D341Med (cell line): ENCODE measurements at regions not wholly inside any gene's neighbourhood (a gene's known extent, or its start where the extent isn't known, plus 50 kb on each side); places are given as distances from the start of the nearest gene placed in this dataset.
A peak's percentile ranks its signal among the peaks of the same experiment; 100 is the strongest.

Experiments
- DNase-seq: peaks from one replicate; pipeline ENCODE4 v3.0.0; 2012; ENCODE audit warnings: low spot score

DNA sequence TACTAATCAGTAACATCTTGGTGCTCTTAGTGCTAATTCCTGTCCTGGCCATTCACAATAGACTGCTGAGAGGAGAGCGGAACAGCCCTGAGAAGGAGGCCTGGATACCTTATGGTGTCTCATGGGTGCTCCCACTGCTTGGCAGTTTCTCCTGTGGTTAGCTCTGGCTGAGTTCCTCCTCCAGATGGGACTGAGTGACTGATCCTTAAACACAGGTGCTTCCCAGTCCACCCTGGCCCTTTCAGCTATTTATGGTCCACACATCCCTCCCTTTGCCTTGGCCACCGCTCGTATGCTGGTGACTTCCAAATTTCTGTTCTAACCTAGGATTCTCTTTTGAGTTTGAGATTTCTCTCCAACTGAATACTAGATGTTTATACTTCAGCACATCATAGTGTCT, 157.0 kb upstream of the CACNA1E start:
- DNase-seq: no peak

DNA sequence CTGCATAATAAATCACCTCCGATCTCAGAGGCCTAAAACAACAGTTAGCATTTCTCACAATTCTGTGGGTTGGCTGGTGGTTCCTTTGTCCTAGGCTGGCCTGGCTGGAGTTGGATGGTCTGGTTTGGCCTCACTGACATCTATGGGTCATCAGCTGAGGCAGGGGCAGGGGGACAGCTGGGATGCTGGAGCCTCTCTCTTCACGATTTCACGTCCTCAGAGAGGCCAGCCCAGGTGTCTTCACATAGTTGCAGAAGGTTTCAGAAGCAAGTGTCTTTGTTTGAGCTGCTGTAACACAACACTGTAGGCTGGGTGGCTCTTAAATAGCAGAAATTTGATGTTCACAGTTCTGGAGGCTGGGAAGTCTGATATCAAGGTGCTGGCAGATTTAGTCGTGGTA, 155.5 kb upstream of the CACNA1E start:
- DNase-seq: no peak

DNA sequence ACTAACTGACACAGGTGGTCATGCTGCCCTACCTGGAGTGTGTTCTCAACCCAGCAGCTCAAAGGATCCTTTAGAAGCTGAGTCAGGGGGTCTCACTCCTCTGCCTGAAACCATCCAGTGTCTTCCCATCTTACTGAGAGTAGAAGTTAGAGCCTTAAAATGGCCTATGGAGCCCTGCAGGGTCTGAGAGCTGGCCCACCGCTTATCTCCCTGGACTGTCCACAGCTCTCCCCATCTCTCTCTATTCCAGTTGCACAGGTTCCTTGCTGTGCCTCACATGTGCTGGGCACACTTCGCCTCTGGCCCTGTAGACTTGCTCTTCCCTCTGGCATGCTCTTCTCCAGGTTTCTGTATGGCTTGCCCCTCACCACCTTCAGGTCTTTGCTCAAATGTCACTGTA, 148.6 kb upstream of the CACNA1E start:
- DNase-seq: no peak

DNA sequence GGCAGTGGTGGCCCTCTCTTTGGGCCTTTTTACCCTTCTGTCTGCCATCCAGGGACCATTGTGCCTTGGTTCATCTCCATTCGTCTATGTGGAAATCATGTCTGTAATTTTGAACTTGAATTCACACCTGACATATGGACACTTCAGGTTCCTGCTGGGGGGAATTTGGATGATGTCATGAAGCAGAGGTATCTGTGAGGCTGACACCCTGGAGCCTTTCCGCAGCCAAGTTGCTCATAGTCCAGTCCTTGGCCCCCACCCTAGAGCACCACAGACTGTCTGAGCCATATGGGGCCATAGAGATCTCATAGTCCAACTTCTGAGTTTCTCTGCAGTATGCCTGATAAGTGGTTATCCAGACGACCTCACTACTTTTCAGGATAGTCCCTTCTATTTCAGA, 147.7 kb upstream of the CACNA1E start:
- no peak for DNase-seq

DNA sequence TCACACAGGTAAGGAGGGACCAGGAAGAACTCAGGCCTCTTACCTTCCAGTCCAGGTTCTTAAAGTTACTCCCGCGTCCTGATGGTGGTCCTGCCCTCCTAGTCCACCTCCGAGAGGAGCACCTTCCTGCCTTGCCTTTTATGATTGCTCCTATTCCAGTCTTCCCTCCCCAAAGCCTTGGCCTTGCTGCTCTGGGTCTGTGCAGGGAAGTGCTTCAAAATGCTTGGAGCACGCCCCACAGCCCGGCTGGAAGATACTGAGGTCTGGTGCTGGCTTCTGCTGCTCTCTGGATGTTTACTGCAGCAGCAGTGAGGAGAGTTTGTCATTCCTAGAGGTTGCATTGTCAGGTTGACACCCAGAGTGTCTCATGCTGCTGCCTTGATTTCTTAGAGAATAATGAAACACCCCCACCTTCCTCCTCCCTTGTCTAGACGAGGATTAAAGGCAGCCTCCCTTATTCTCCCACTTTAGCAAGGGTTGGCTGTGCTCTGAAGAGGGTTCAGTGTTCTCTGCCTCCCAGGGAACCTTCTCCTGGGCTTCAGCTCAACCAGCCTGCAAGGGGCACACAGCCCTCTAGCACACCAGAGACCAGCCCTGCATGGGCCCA, 142.2 kb upstream of the CACNA1E start:
- peak; percentile 48 for DNase-seq

DNA sequence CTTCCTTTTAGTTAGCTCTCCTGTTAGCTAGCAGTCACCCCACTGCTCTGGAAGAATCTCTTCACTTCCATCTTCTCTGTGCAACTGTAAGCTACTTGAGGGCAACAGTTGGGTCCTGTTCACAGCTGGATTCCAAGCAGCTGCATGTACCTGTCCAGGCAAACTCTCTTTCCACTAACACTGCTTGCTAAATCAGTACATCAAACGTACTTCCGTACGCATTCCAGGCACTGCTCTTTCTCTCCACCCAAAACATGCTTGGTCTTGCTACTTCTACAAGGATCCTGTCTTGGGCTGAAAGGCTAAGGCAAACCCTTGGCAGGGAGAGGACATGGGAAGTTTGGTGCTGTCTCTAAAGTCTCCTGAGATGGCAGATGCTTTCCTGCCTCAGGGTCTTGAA, 139.2 kb upstream of the CACNA1E start:
- DNase-seq: no peak

DNA sequence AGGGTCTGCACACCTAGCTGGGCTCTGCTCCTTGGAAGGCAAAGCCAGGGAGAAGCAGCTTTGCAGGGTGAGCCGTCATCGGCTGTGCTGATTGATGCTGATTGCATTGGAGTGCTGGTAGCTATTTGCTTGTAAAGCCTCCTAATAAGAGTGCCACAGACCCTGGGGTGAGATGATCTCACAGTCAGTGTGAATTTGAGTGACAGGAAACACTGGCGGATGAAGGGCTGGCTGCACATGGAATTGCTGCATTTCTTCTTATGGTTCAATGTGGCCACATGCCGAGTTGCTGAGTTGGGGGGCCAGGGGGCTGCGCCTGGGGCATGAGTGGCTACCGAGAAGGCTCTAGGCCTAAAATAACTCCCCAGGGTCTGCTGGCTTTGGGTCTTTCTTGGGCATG, 138.2 kb upstream of the CACNA1E start:
- DNase-seq: no peak

DNA sequence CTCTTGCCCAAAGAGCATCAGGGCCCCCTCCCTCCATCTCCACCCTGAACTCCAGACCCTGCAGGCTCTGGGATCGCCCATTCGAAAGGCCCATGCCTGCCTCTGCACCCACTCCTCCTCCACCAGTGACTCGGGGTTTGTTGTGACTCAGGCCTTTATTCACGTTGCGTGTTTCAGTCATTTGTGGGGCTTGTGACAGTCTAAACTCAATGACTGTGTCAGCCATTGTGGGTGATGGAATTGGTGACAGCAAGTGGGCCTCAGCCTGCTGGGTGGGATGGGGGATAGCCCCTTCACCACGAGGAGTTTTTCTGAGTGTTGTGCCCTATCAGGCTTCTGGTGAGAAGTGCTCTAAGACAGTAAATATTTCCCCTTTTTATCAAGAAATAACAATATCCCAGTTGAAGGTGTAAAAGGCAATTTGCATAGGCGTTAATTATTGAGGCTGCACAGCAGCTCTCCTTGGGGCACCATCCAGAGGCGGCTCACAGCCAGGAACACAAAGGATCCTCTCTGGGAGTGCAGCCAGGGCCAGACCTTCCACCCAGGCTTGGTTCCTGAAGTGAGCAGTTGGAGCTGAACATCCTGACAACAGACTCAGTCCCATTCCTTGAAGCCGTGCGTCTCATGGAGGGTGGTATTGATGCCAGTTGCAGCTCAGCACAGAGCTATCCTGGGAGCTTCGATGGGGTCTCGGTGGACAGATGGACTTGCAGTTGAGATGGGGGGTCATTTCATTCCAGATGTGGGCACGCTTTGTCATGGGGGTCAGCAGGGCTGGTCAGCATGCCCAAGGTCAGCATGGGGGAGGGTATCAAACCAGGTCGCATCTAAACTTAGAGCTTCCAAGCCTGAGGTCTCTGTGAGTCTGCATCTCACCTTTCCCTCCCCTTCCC, 135.6 kb upstream of the CACNA1E start:
- no peak for DNase-seq

DNA sequence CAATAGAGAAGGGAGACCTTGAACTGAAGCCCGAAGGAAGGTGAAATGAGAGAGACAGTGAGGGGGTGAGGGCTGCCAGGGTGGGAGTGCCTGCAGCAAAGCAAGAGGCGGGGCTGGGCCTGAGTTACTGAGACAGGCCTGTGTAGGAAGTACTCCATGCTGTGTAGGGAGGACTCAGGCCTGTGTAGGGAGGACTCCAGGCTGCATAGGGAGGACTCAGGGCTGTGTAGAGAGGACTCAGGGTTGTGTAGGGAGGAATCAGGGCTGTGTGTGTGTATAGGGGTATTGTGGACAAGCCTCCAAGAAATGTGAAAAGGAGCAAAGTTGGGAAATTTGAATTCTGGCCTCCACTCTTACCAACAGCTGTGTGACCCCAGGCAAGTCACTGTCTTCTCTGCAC, 133.8 kb upstream of the CACNA1E start:
- no peak for DNase-seq

DNA sequence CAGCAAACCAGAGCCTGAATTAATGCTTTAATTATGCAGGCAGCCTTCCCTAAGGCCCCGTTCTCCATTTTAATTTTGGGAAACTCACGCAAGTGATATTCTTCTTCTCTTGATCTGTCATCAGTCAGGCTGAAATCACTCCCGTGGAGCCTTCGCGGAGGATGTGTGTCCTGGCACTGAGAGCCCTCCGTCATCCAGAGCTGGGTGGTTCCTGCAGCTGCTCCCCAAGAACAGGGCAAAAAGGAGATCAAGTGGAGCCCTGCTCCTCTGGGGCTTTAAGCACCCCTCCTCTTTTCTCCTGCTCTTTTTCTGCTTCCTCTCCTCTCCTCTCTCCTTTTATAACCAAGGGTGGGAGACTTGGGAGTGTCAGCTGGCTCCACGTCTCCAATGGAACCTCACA, 133.2 kb upstream of the CACNA1E start:
- no peak for DNase-seq

DNA sequence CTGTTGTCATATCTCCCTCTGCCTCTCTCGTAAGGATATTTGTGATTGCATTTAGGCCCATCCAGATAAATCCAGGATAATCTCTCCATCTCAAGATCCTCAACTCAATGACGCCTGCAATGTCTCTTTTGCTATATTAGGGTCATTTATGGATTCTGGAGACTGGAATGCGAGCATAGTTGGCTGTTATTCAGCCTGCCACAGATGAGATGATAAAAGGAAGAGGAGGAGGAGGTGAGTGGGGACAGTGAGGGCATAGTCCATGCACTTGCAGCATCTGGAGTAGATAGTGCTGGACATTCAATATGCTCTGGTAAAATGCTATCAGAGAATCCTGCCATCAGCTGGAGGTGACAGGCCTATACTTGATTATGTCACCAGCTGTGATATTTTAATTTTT, 131.6 kb upstream of the CACNA1E start:
- no peak for DNase-seq

DNA sequence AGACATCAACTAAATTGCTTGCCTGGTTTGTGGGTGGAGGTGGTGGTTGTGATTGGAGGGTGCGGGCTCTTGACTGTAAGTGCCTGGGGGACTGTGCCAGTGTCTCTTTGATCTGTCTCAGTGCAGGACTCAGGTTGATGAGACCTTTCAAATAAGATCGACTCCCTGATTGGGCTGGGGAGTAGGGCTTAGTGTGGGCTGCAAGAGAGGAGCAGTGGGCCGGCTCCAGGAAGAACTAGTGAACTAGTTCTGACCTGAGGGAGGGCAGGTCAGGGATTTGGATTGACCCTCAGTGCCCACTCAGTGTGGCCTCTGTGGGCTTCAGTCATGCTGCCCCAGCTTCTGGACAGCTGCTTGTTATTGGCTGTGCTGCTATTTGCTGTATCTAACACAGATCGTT, 130.6 kb upstream of the CACNA1E start:
- no peak for DNase-seq

DNA sequence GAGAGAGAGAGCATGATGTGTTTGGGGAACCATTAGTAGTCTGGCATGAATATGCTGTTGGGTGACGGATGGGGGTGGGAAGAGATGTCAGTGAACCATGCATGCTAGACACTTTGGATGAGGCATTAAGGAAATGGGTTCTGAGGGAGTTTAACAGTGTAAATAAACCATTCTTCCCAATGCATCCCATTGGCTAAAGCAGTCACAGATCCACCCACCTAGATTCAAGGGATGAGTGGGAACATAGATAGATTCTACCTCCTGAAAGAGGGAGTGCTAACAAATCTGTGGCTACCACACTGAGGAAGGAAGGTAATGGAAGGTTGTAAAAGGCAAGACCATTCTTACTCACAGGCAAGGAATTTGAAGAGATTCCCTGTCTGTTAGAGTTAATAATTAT, 129.8 kb upstream of the CACNA1E start:
- DNase-seq: no peak

DNA sequence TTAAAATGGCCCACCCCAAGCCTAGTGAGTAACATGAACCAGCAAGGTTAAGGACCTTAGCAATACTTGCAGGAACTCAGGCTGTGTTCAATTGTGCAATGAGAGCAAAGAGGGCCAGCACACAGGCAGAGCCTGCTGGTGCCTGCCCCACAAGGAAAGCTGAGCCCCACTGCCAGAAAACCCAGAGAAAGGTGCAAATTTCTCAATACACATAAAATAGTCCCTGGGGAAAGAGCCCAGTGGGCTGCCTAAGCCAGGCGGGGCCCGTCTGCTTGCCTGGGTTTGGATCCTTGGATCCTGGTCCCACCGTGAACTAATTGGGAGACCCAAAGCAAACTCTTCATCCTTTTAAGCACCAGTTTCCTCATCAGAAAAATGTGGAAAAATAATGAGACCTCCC, 128.5 kb upstream of the CACNA1E start:
- DNase-seq: peak; percentile 30

DNA sequence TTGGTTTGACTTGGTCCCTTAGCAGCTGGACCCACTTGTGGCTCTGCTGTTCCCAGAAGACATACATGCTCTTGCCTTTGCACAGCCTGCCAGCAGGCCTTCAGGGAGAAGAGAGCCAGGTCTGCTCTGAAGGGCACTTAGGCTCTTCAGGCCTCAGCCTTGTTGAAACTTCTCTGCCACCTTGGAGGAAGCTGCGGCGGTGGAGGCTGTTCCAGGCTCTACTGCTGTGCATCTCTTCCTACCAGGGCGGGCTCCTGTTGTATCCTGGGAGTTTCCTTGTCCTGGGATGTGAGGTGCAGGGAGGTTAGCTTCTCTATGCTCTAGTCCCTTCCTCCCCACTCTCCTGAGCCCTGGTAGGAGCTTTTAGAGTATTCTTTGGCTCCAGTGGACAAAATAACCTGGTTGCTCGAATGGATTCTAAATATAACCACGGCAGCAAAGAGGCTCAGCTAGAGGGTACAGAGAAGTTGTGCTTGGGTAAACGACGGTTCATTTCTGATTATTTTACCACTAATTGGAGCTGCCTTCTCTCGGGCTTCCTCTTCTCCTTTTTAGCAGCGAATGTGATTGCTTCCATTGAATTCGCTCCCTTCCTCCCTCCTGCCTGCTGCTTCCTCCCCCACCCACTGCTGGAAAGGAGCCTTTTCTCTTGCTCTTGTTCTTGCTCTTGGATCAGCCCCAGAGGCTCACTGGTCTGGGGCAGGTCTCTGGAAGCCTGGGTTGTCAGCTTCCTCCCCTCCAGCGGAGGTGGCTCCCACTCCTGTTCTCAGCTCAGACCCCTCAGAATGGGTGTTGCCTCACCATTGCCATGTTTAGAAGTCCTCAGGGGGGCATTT, 126.6 kb upstream of the CACNA1E start:
- peak; percentile 21 for DNase-seq

DNA sequence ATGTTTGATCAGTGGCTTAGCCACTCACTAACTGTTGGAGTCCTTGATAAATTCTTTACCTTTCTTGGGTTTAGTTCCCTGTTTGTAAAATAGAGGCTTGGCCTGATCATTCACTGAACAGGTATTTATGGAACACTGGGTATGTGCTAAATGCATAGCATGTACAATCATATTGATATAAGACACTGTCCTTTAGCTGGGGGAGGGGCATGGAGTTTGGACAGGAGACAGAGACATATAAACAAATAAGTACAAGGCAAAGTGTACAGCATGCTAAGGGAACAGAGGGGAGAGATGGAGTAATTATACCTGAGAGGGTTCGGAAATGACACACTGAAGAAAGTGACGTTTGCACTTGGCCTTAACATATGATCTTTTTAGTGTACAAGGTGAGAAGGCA, 124.3 kb upstream of the CACNA1E start:
- DNase-seq: no peak

DNA sequence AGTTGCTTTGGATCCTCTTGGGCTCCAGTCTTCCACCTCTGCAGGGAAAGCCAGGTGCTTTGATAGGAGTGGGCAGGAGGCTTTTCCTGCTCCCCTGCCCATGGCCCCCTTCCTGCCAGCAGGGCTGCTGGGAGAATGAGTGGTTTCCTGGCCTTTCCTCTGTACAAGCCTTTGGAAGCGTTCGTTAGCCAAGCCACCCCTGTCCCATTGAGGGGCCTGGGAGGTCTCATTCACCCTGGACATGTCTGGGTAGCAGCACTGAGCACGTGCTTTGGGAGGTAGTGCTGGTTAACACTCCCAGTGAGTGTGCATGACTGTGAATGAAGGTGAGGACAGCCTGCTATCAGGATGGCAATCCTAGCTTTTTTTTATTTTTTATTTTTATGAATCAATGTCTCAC, 118.5 kb upstream of the CACNA1E start:
- no peak for DNase-seq

DNA sequence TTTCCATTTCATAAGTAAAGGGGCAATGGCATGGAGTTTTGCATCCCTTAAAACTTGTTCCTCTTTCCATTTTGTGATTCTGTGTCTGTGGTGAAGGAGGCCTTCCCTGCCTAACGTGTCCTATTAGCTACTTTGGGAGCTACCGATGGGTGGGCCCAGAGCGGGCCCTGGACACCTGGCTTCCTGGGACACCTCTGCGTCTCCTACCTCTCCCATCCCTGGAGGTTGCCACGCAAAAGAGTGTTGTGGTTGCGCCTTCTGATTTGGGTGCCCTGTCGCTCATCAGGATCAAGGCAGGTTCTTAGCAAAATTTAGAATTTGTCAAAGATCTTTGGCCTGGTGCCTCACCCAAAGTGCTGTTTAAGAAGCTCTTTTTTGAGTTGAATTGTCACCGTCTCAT, 116.4 kb upstream of the CACNA1E start:
- no peak for DNase-seq

DNA sequence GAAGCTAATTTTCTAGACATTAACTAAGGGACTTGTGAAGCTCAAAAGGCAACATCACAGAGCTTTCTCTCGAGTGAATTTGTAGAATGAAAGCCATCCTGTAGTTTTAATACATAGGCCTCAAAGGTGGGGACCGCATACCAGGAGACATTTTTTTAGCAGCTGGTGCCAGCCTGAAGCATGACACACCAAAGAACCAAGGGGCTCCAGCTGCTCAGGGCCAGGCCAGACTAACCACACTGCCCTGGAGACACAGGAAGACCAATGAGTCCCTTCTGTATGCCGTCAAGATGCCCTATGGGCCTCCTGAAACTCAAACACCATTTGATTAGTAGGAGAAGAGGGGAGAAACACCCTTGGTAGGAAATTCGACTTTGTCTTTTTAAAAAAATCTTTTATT, 113.9 kb upstream of the CACNA1E start:
- no peak for DNase-seq

DNA sequence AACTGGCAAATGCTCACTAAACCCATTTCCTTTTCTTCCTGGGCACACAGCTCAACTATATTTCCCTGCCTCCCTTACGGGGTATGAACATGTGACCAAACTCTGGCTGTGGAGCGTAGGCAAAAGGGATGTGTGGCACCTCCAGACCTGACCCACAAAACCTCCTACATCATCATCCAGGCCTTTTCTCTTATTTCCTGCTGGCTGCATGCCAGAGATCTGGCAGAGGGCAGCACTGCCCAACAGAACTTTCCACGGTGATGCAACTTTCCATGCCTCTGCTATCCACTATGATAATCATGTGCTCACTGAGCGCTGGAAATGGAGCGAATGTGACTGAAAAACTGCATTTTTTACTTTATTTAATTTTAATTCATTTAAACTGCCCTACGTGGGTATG, 99.6 kb upstream of the CACNA1E start:
- peak; percentile 17 for DNase-seq

DNA sequence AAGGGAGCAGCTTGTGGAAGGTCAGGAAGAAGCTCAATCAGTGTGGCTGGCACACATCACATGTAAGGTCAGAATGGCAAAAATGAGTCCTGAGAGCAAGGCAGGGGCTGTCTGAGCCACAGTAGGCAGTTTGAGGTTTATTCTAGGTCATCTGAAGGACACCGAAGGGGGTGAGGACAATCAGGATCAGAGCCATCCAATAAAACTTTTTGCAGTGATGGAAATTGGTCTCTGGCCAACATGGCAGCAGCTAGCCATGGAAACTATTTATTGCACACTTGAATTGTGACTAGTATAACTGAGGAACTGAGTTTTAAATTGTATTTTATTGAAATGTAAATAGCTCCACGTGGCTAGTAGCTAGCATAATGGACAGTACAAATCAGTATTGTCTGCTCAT, 97.0 kb upstream of the CACNA1E start:
- peak; percentile 11 for DNase-seq

DNA sequence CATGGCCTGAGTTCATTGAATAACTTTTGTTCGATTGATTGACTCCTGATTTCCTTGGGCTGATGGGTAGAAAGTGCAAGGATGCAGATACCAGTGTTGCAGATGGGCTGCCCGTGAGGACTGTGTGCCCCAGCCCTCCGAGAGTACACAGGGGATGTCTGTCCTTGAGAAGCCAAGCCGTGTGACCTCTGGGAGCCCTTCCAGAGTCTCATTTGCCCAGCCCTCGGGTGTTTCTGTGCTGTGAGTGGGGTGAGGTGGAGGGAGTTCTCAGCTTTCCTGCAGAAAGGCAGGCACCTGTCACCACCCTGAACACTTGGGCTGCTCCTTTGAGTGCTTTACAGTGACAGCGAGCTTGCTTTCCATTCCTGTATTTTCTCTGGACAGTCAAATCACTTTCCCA, 96.4 kb upstream of the CACNA1E start:
- peak; percentile 21 for DNase-seq

DNA sequence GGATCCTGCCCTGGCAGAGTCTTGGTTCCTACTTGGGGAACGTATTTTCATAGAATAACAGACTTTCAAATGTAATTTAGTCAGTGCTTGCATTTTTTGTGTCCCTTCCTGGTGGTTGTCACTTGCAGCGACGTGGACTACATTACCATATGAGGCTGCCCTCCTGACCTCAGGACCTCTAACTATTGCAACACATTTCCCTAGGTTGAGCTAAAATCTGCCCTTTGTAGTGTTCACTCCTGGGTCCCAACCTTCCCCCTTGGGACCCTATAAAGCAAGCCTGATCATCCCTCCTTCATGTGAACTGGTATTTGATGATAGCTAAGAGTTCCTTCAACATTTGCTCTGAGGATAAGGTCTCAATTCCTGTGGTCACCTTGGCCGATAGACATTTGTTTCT, 95.6 kb upstream of the CACNA1E start:
- no peak for DNase-seq
